Mesothelial cell of epicardium (in vitro differentiated cells): ENCODE measurements at regions not wholly inside any gene's neighbourhood (a gene's known extent, or its start where the extent isn't known, plus 50 kb on each side); places are given as distances from the start of the nearest gene placed in this dataset.

ENCODE experiments used
- DNase-seq, 2 experiments: peaks; one replicate each; pipeline ENCODE4 v3.0.0; 2021; ENCODE audit warnings: low spot score in 2 of 2; ENCODE audit not compliant: unreplicated experiment in 2 of 2
- H3K27ac Mint-ChIP-seq: 2 replicates; pipeline ENCODE4 v1.8.0; 2021; ENCODE audit warnings: mixed read lengths
- H3K27me3 Mint-ChIP-seq: 2 replicates; pipeline ENCODE4 v1.8.0; 2021; ENCODE audit warnings: low read depth, mixed read lengths
- H3K36me3 Mint-ChIP-seq: 2 replicates; pipeline ENCODE4 v1.8.0; 2021; ENCODE audit warnings: mixed read lengths
- H3K4me1 Mint-ChIP-seq: 2 replicates; pipeline ENCODE4 v1.8.0; 2021; ENCODE audit warnings: mixed read lengths
- H3K4me3 Mint-ChIP-seq: 2 replicates; pipeline ENCODE4 v1.8.0; 2021; ENCODE audit warnings: mild to moderate bottlenecking, moderate library complexity, mixed read lengths
- H3K9me3 Mint-ChIP-seq: 2 replicates; pipeline ENCODE4 v1.8.0; 2021; ENCODE audit warnings: mixed read lengths
- CTCF ChIP-seq: fragments of 200-600 bp; sonication (generic); IDR thresholded peaks from one replicate; pipeline ENCODE4 v1.5.0; 2021; ENCODE audit warnings: antibody characterized with exemption; ENCODE audit not compliant: unreplicated experiment

GRCh38 chr1:198007011-198007410 is 89.8 kb downstream of the LHX9 start:
- TF ChIP-seq CTCF = no peak
- Mint-ChIP-seq H3K4me1 (peaks cover 9% of the 10 kb centered on the region), H3K27me3 (no peaks in the 10 kb centered on the region), H3K9me3 (peaks cover 36% of the 10 kb centered on the region), H3K36me3 (peaks cover 8% of the 10 kb centered on the region), H3K27ac (no peak overlapping the region), H3K4me3 (no peak overlapping the region)
- no peak for DNase-seq

DNA sequence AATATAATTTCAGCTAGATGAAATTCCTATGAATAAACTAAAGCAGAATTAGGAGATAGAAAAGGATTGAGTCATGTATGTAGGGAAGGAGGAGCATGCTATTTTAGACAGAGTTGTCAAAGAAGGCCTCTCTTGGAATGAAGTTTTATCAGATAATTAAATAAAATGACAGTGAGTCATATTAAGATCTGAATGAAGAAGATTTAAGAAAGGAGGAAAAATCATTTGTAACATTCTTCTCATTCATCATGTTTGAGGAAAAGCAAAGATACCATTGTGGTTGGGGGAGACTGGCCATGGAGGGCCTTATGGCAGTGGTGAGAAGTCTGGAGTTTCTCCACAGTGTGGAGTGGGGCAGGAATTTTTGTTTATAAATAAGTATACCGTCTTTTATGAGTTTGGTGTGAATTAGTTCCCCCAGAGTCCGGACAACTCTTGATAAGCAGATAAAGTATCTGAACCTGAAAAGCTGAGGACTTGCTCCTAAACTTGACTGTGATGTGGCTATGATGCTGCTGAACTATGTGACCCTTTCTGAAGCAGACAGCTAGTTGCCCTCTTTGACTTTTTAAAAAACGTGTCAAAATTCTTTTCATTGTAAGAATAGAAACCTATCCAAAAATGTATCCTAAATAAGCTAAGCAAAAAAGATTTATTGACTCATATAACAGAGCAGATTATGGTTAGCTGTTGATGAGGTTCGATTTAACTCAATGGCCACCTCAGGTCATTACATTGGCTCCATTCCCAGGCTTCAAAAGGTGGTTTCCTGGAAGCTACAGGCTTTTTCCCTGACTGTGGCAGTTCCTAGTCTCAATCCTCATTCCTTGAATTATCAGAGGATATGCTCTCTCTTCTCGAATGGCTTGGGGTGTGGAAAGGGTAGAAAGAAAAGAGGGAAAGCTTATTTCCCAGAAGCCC is 90.8 kb downstream of the LHX9 start:
- H3K4me3 Mint-ChIP-seq = no peak overlapping the region
- H3K4me1 Mint-ChIP-seq = peaks cover 9% of the 10 kb centered on the region
- H3K9me3 Mint-ChIP-seq = peaks cover 36% of the 10 kb centered on the region

GRCh38 chr1:198014355-198014754 is 97.2 kb downstream of the LHX9 start:
- DNase-seq = no peak
- TF ChIP-seq CTCF = no peak
- Mint-ChIP-seq H3K4me1 (peaks cover 10% of the 10 kb centered on the region), H3K27me3 (no peaks in the 10 kb centered on the region), H3K27ac (no peak overlapping the region), H3K36me3 (peaks cover 6% of the 10 kb centered on the region), H3K9me3 (peaks cover 24% of the 10 kb centered on the region), H3K4me3 (no peak overlapping the region)

More for the DNA sequence above, 90.8 kb downstream of the LHX9 start:
- no peaks in the 10 kb centered on the region for H3K27me3 Mint-ChIP-seq
- TF ChIP-seq CTCF = no peak
- DNase-seq = no peak
- peaks cover 8% of the 10 kb centered on the region for H3K36me3 Mint-ChIP-seq
- H3K27ac Mint-ChIP-seq = no peak overlapping the region

GRCh38 chr1:198015309-198015708 is 98.1 kb downstream of the LHX9 start:
- peaks cover 10% of the 10 kb centered on the region for H3K4me1 Mint-ChIP-seq
- H3K36me3 Mint-ChIP-seq = peaks cover 6% of the 10 kb centered on the region
- peaks cover 19% of the 10 kb centered on the region for H3K9me3 Mint-ChIP-seq
- H3K27ac Mint-ChIP-seq = no peak overlapping the region
- no peak overlapping the region for H3K4me3 Mint-ChIP-seq
- H3K27me3 Mint-ChIP-seq = no peaks in the 10 kb centered on the region
- TF ChIP-seq CTCF = no peak
- DNase-seq = no peak

DNA sequence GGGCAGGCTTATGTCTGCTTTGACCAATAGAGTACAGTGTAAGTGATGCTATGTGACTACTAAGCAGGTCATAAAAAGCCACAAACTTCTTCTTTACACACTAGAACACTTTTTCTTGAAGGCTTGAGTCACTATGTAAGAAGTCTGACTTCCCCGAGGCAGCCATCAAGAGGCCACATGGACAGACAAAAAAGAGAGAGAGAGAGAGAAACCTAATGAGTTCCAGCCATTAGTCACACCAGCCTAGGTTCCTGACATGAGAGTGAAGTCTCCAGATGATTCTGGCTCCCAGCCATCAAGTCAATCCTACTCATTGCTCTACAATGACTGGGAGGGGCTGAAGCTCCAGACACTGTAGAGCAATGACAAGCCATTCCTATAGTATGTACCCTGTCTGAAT is 101.4 kb downstream of the LHX9 start:
- Mint-ChIP-seq H3K36me3 (no peaks in the 10 kb centered on the region), H3K4me1 (peaks cover 10% of the 10 kb centered on the region), H3K4me3 (no peak overlapping the region), H3K9me3 (peaks cover 12% of the 10 kb centered on the region), H3K27me3 (no peaks in the 10 kb centered on the region), H3K27ac (no peak overlapping the region)
- no peak for TF ChIP-seq CTCF
- no peak for DNase-seq
